SJCRH30 (cell line): ENCODE measurements at regions not wholly inside any gene's neighbourhood (a gene's known extent, or its start where the extent isn't known, plus 50 kb on each side); places are given as distances from the start of the nearest gene placed in this dataset.

Source experiments
- DNase-seq, 2 experiments: peaks; one replicate each; pipeline ENCODE4 v3.0.0-alpha.2; 2015 to 2020
- H3K27ac ChIP-seq: fragments of 250-450 bp; sonication (Bioruptor Pico); 2 replicates; pipeline ENCODE4 v1.5.1; 2020; ENCODE audit warnings: mild to moderate bottlenecking, moderate library complexity
- H3K27me3 ChIP-seq: fragments of 250-450 bp; sonication (Bioruptor Pico); 2 replicates; pipeline ENCODE4 v1.5.1; 2020; ENCODE audit warnings: mild to moderate bottlenecking, moderate library complexity
- H3K36me3 ChIP-seq: fragments of 250-450 bp; sonication (Bioruptor Pico); 2 replicates; pipeline ENCODE4 v1.5.1; 2020; ENCODE audit warnings: mild to moderate bottlenecking, moderate library complexity
- H3K4me1 ChIP-seq: fragments of 250-450 bp; sonication (Bioruptor Pico); 2 replicates; pipeline ENCODE4 v1.5.1; 2020; ENCODE audit warnings: mild to moderate bottlenecking, moderate library complexity
- H3K4me3 ChIP-seq: fragments of 250-450 bp; sonication (Bioruptor Pico); 2 replicates; pipeline ENCODE4 v1.5.1; 2020; ENCODE audit warnings: mild to moderate bottlenecking, moderate library complexity
- H3K9me3 ChIP-seq: fragments of 250-450 bp; sonication (Bioruptor Pico); replicated peaks from 2 replicates; pipeline ENCODE4 v1.5.1; 2020; ENCODE audit warnings: mild to moderate bottlenecking, moderate library complexity

- Histone ChIP-seq H3K4me3 (no peak overlapping the region), H3K27me3 (no peaks in the 10 kb centered on the region), H3K9me3 (no peaks in the 10 kb centered on the region), H3K4me1 (peaks cover 10% of the 10 kb centered on the region), H3K36me3 (no peaks in the 10 kb centered on the region), H3K27ac (no peak overlapping the region)
- DNase-seq = no peak
These were observed 223.8 kb downstream of the SOX9 start for GRCh38 chr17:72344613-72345012.

GRCh38 chr17:72345088-72345487 lies 224.3 kb downstream of the SOX9 start:
- Histone ChIP-seq H3K4me3 (no peak overlapping the region), H3K27me3 (no peaks in the 10 kb centered on the region), H3K27ac (no peak overlapping the region), H3K9me3 (no peaks in the 10 kb centered on the region), H3K36me3 (no peaks in the 10 kb centered on the region), H3K4me1 (peaks cover 5% of the 10 kb centered on the region)
- no peak for DNase-seq

- no peaks in the 10 kb centered on the region for H3K27me3 ChIP-seq
- H3K4me1 ChIP-seq = peaks cover under 1% of the 10 kb centered on the region; the same call in 1 of the 2 replicates
- no peak overlapping the region for H3K4me3 ChIP-seq
- no peak overlapping the region for H3K27ac ChIP-seq
- H3K9me3 ChIP-seq = no peaks in the 10 kb centered on the region
- no peaks in the 10 kb centered on the region for H3K36me3 ChIP-seq
- DNase-seq = no peak
These were observed 224.7 kb downstream of the SOX9 start for GRCh38 chr17:72345536-72345935.

GRCh38 chr17:72346306-72346705 lies 225.5 kb downstream of the SOX9 start:
- Histone ChIP-seq H3K4me1 (no peaks in the 10 kb centered on the region; the same call in 1 of the 2 replicates), H3K27me3 (no peaks in the 10 kb centered on the region), H3K9me3 (no peaks in the 10 kb centered on the region), H3K36me3 (no peaks in the 10 kb centered on the region), H3K4me3 (no peak overlapping the region), H3K27ac (no peak overlapping the region)
- no peak for DNase-seq

GRCh38 chr17:72349011-72349410 lies 228.2 kb downstream of the SOX9 start:
- Histone ChIP-seq H3K36me3 (no peaks in the 10 kb centered on the region), H3K27me3 (no peaks in the 10 kb centered on the region), H3K4me3 (no peak overlapping the region), H3K27ac (no peak overlapping the region), H3K9me3 (no peaks in the 10 kb centered on the region), H3K4me1 (peaks cover 8% of the 10 kb centered on the region; the same call in 1 of the 2 replicates)
- DNase-seq = no peak

- Histone ChIP-seq H3K27ac (no peak overlapping the region), H3K9me3 (peaks cover 3% of the 10 kb centered on the region; the same call in 1 of the 2 replicates), H3K27me3 (no peaks in the 10 kb centered on the region), H3K4me3 (no peak overlapping the region), H3K36me3 (no peaks in the 10 kb centered on the region), H3K4me1 (peaks cover 8% of the 10 kb centered on the region; the same call in 1 of the 2 replicates)
- DNase-seq = no peak
These were observed 228.7 kb downstream of the SOX9 start for GRCh38 chr17:72349491-72349995.

GRCh38 chr17:72350073-72350472 lies 229.3 kb downstream of the SOX9 start:
- no peaks in the 10 kb centered on the region for H3K36me3 ChIP-seq
- no peaks in the 10 kb centered on the region for H3K27me3 ChIP-seq
- DNase-seq = no peak
- H3K4me1 ChIP-seq = peaks cover 8% of the 10 kb centered on the region; the same call in 1 of the 2 replicates
- no peak overlapping the region for H3K27ac ChIP-seq
- no peak overlapping the region for H3K4me3 ChIP-seq
- H3K9me3 ChIP-seq = peaks cover 3% of the 10 kb centered on the region; the same call in 1 of the 2 replicates

- Histone ChIP-seq H3K4me1 (peaks cover 8% of the 10 kb centered on the region; the same call in 1 of the 2 replicates), H3K9me3 (peaks cover 3% of the 10 kb centered on the region; the same call in 1 of the 2 replicates), H3K27me3 (no peaks in the 10 kb centered on the region), H3K27ac (no peak overlapping the region), H3K36me3 (no peaks in the 10 kb centered on the region), H3K4me3 (no peak overlapping the region)
- DNase-seq = no peak
These were observed 230.5 kb downstream of the SOX9 start for GRCh38 chr17:72351365-72351764.

GRCh38 chr17:72351884-72352346 lies 231.1 kb downstream of the SOX9 start:
- peak; percentile 42 to 59 for DNase-seq
- H3K4me1 ChIP-seq = peaks cover 8% of the 10 kb centered on the region; the same call in 1 of the 2 replicates
- H3K36me3 ChIP-seq = no peaks in the 10 kb centered on the region
- peaks cover 3% of the 10 kb centered on the region; the same call in 1 of the 2 replicates for H3K9me3 ChIP-seq
- no peak overlapping the region for H3K27ac ChIP-seq
- peak overlapping the region; percentile 21 for H3K4me3 ChIP-seq
- no peaks in the 10 kb centered on the region for H3K27me3 ChIP-seq

- peaks cover 8% of the 10 kb centered on the region; the same call in 1 of the 2 replicates for H3K4me1 ChIP-seq
- no peaks in the 10 kb centered on the region for H3K27me3 ChIP-seq
- H3K27ac ChIP-seq = no peak overlapping the region
- H3K9me3 ChIP-seq = peaks cover 3% of the 10 kb centered on the region; the same call in 1 of the 2 replicates
- H3K36me3 ChIP-seq = no peaks in the 10 kb centered on the region
- DNase-seq = no peak
- no peak overlapping the region for H3K4me3 ChIP-seq
These were observed 232.7 kb downstream of the SOX9 start for GRCh38 chr17:72353502-72353901.

GRCh38 chr17:72354071-72354470 lies 233.3 kb downstream of the SOX9 start:
- DNase-seq = no peak
- Histone ChIP-seq H3K9me3 (peaks cover 3% of the 10 kb centered on the region; the same call in 1 of the 2 replicates), H3K4me1 (peaks cover 8% of the 10 kb centered on the region; the same call in 1 of the 2 replicates), H3K27me3 (no peaks in the 10 kb centered on the region), H3K36me3 (no peaks in the 10 kb centered on the region), H3K27ac (no peak overlapping the region), H3K4me3 (no peak overlapping the region)

- Histone ChIP-seq H3K27ac (no peak overlapping the region), H3K4me3 (no peak overlapping the region), H3K4me1 (no peaks in the 10 kb centered on the region), H3K9me3 (peaks cover 3% of the 10 kb centered on the region; the same call in 1 of the 2 replicates), H3K27me3 (no peaks in the 10 kb centered on the region), H3K36me3 (no peaks in the 10 kb centered on the region)
- DNase-seq = no peak
These were observed 237.0 kb downstream of the SOX9 start for GRCh38 chr17:72357764-72358365.

GRCh38 chr17:72358465-72358864 lies 237.6 kb downstream of the SOX9 start:
- H3K27me3 ChIP-seq = no peaks in the 10 kb centered on the region
- H3K9me3 ChIP-seq = peaks cover 3% of the 10 kb centered on the region; the same call in 1 of the 2 replicates
- H3K27ac ChIP-seq = no peak overlapping the region
- no peak overlapping the region for H3K4me3 ChIP-seq
- no peaks in the 10 kb centered on the region for H3K36me3 ChIP-seq
- no peaks in the 10 kb centered on the region for H3K4me1 ChIP-seq
- DNase-seq = no peak

- H3K27ac ChIP-seq = no peak overlapping the region
- no peaks in the 10 kb centered on the region for H3K4me1 ChIP-seq
These were observed 238.5 kb downstream of the SOX9 start for GRCh38 chr17:72359274-72359673.

GRCh38 chr17:72359811-72360210 lies 239.0 kb downstream of the SOX9 start:
- Histone ChIP-seq H3K9me3 (no peaks in the 10 kb centered on the region), H3K36me3 (no peaks in the 10 kb centered on the region), H3K4me1 (no peaks in the 10 kb centered on the region), H3K27me3 (no peaks in the 10 kb centered on the region), H3K27ac (no peak overlapping the region), H3K4me3 (no peak overlapping the region)
- DNase-seq = no peak

More at GRCh38 chr17:72359274-72359673, 238.5 kb downstream of the SOX9 start:
- Histone ChIP-seq H3K4me3 (no peak overlapping the region), H3K36me3 (no peaks in the 10 kb centered on the region), H3K27me3 (no peaks in the 10 kb centered on the region), H3K9me3 (peaks cover 2% of the 10 kb centered on the region; the same call in 1 of the 2 replicates)
- DNase-seq = no peak
